ENCODE measurements at regions not wholly inside any gene's neighbourhood (a gene's known extent, or its start where the extent isn't known, plus 50 kb on each side); places are given as distances from the start of the nearest gene placed in this dataset.

- TF ChIP-seq, protein P1, sequence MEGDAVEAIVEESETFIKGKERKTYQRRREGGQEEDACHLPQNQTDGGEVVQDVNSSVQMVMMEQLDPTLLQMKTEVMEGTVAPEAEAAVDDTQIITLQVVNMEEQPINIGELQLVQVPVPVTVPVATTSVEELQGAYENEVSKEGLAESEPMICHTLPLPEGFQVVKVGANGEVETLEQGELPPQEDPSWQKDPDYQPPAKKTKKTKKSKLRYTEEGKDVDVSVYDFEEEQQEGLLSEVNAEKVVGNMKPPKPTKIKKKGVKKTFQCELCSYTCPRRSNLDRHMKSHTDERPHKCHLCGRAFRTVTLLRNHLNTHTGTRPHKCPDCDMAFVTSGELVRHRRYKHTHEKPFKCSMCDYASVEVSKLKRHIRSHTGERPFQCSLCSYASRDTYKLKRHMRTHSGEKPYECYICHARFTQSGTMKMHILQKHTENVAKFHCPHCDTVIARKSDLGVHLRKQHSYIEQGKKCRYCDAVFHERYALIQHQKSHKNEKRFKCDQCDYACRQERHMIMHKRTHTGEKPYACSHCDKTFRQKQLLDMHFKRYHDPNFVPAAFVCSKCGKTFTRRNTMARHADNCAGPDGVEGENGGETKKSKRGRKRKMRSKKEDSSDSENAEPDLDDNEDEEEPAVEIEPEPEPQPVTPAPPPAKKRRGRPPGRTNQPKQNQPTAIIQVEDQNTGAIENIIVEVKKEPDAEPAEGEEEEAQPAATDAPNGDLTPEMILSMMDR (conservative IDR thresholded peaks at IDR 0.05; ENCODE audit: low read depth, low read length), result no peak
- H3K4me3 ChIP-seq (ENCODE audit: low read depth, low read length), result no peak overlapping the region
- no peak for DNase-seq (ENCODE audit: low read depth)
These were observed 421.0 kb downstream of the ADGRL2 start for GRCh38 chr1:82221721-82222120.

GRCh38 chr1:82220754-82221153, 420.0 kb downstream of the ADGRL2 start:
- no peak for DNase-seq (ENCODE audit: low read depth)
- no peak overlapping the region for H3K4me3 ChIP-seq (ENCODE audit: low read depth, low read length)
- TF ChIP-seq, protein P1 (conservative IDR thresholded peaks at IDR 0.05; ENCODE audit: low read depth, low read length), result no peak

DNA sequence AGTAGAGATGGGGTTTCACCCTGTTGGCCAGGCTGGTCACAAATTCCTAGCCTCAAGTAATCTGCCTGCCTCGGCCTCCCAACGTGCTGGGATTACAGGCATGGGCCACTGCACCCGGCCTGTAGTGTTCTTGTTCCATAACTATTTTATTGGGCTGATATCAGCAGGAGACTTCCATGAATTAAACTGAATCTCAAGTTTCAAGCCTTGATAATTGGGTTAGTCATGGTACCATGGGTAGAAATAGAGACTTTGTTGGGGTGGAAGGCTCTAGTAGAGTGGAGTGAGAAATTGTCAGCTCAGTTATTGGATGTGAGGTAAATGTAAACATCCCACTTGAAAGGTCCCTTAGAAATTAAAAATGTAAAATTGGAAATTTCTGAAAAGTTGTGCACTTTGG, 419.1 kb downstream of the ADGRL2 start:
- TF ChIP-seq, protein P1 (conservative IDR thresholded peaks at IDR 0.05; ENCODE audit: low read depth, low read length), result no peak

DNA sequence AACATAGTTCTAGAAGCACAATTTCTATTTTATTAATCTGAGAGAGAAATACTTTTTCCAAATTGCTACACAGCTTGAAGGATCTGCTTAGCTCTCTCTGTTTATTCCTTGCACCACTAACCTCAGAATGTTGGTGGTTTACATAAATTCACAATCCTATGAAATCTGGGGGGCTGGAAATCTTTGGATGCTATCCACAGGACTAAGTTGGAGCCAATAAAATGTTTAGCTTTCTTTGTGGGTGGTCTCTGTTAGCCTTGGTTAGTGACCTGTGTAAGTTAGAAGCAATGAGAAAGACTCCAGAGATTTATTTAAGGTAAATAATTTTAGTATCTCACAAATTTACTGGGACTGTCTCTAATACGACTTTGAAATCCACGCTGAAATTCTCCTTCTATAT, 418.1 kb downstream of the ADGRL2 start:
- no peak overlapping the region for H3K4me3 ChIP-seq (ENCODE audit: low read depth, low read length)
- TF ChIP-seq, protein P1 (conservative IDR thresholded peaks at IDR 0.05; ENCODE audit: low read depth, low read length), result no peak
- DNase-seq (ENCODE audit: low read depth), result no peak

More for the DNA sequence above, 419.1 kb downstream of the ADGRL2 start:
- no peak overlapping the region for H3K4me3 ChIP-seq (ENCODE audit: low read depth, low read length)
- no peak for DNase-seq (ENCODE audit: low read depth)

DNA sequence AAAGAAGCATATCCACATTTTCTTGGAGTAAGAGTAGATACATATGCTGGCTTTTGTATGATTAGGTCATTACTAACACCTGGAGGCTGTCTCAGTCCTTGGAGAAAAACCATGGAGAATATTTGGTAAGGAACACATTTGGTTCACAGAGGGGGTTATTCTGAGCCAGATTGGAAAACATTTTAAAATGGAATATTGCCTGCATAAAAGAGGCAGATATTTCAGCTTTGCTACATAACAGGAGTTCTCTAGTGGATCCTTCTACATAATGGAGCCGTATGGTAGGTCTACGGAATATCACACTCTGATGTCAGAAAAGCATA, 415.1 kb downstream of the ADGRL2 start:
- DNase-seq (ENCODE audit: low read depth), result no peak
- TF ChIP-seq, protein P1 (conservative IDR thresholded peaks at IDR 0.05; ENCODE audit: low read depth, low read length), result no peak
- no peak overlapping the region for H3K4me3 ChIP-seq (ENCODE audit: low read depth, low read length)

DNA sequence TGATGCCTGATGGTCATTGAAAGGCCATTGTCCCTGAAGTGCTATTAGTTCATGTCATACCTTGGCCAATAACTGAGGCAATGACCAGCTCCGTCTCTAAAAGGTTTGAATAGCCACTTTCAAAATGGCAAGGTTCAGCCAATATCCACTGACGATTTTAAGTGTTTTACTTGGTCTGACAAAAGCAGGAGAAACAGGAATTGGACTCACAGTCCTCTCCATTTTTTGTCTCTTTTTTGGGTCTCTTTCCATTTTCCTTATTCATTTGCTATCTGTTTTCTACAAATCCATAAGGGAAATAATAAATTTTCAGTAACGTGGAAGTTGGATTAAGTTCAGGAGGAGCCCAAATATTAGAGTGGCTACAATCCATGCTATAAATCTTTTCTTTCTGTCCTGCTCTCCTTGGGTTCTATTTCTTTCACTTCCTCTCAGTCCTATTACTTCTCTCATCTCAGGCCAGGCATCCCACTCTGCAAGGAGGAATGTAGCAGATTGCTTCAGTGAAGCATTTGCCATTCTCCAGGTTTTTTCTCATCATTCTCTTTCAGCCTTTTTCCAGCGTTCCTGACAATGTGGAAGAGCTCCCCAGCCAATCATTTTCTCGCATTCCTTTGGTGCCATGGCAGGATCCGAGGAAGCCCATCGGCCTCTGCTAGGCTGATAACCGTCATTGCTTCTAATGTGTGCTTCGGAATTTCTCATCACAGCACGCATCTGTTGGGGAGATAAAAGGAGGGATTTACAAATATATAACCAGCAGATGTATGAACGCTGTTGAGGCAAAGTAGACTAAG, 414.5 kb downstream of the ADGRL2 start:
- no peak for DNase-seq (ENCODE audit: low read depth)
- no peak overlapping the region for H3K4me3 ChIP-seq (ENCODE audit: low read depth, low read length)
- TF ChIP-seq, protein P1 (conservative IDR thresholded peaks at IDR 0.05; ENCODE audit: low read depth, low read length), result no peak

DNA sequence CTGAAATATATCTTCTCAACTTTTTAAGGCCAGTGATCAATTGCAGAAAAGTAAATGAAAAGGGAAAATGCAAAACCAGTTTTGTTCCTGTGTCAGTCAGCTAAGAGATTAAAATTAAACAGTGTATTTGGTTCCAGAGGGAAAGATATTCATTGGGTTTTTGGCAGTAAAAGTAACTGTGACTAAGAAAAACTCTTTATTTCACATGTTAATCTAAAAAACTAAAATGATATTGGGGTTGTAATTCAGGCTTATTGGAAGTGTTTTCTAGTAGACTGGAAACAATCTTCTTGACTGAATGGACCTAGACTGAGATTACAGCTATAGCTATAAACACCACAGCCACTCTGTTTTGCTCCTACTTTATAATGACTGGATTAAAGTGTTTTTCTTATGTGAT, 413.9 kb downstream of the ADGRL2 start:
- no peak for DNase-seq (ENCODE audit: low read depth)
- H3K4me3 ChIP-seq (ENCODE audit: low read depth, low read length), result no peak overlapping the region
- TF ChIP-seq, protein P1 (conservative IDR thresholded peaks at IDR 0.05; ENCODE audit: low read depth, low read length), result no peak

Measured in epithelial cell of proximal tubule (primary cell).